Right lobe of liver (tissue), 6 donors: ENCODE measurements at regions not wholly inside any gene's neighbourhood (a gene's known extent, or its start where the extent isn't known, plus 50 kb on each side); places are given as distances from the start of the nearest gene placed in this dataset.
"Not testable (repeated sequence)": the region's sequence is repeated elsewhere in the genome, so short reads cannot be mapped to it uniquely, and the experiment has no call there.

ENCODE experiments used
- ATAC-seq, 4 donors: fragments of 200-7000 bp; cut with Tn5 transposase; one replicate each; pipeline ENCODE4 v1.9.1; 2020; ENCODE audit warnings: mild to moderate bottlenecking in 4 of 4, moderate library complexity in 4 of 4
- DNase-seq, 3 donors: peaks; one replicate each; pipeline ENCODE4 v3.0.0-alpha.2; 2020
- H3K27ac ChIP-seq, 3 donors: fragments of 200-600 bp; one replicate each; pipeline ENCODE4 v1.8.0; 2022
- H3K27me3 ChIP-seq, 2 donors: fragments of 200-600 bp; one replicate each; pipeline ENCODE4 v1.8.0; 2022
- H3K36me3 ChIP-seq, 4 donors: fragments of 200-600 bp; sonication (generic) in 1 of 4; one replicate each; pipeline versions ENCODE4 v1.5.1 to v1.8.0; 2017 to 2022; ENCODE audit warnings: control low read depth in 1 of 4
- H3K4me1 ChIP-seq, 4 donors: fragments of 200-600 bp; sonication (generic) in 1 of 4; one replicate each; pipeline versions ENCODE4 v1.5.1 to v1.8.0; 2017 to 2022; ENCODE audit warnings: control low read depth in 1 of 4
- H3K4me3 ChIP-seq, 3 donors: fragments of 200-600 bp; one replicate each; pipeline ENCODE4 v1.8.0; 2022
- H3K9me3 ChIP-seq, 4 donors: fragments of 200-600 bp; sonication (generic) in 1 of 4; one replicate each; pipeline versions ENCODE4 v1.5.1 to v1.8.0; 2017 to 2022; ENCODE audit warnings: control low read depth in 1 of 4
- POLR2A ChIP-seq: fragments of 450-650 bp; IDR thresholded peaks from one replicate; pipeline ENCODE4 v1.6.1; 2017; ENCODE audit warnings: antibody characterized with exemption, mild to moderate bottlenecking
- WGBS: methylation state at CpG from one replicate; pipeline ENCODE4 v1.1.6; 2018; ENCODE audit warnings: low coverage, low lambda C conversion rate; ENCODE audit not compliant: insufficient coverage; ENCODE audit errors: missing lambda C conversion rate; 5-methylcytosine and 5-hydroxymethylcytosine counted together
- intact Hi-C, 2 donors: fragments of 100-400 bp; cut with DNase I; formaldehyde crosslinking; loops; one replicate each; pipeline versions ENCODE4 v1.11.2 to v1.14.1; 2022
- TF ChIP-seq, protein P1 (sequence below), 4 donors: fragments of 200-600 bp in 3 of 4; fragments of 450-650 bp in 1 of 4; IDR thresholded peaks; one replicate each; pipeline versions ENCODE4 v1.5.1 to v1.8.0; 2016 to 2022; ENCODE audit warnings: antibody characterized with exemption in 4 of 4, mild to moderate bottlenecking in 2 of 4
- donor health status: DM: no; HTN: yes; CAD: no.
- donor health status: DM: no; HTN: no; CAD: no.
- donor health status: DM: no; HTN: no; CAD: no.
- donor health status: DM: no; HTN: yes; CAD: no.
- donor health status: DM: no; HTN: yes; CAD: no.

DNA sequence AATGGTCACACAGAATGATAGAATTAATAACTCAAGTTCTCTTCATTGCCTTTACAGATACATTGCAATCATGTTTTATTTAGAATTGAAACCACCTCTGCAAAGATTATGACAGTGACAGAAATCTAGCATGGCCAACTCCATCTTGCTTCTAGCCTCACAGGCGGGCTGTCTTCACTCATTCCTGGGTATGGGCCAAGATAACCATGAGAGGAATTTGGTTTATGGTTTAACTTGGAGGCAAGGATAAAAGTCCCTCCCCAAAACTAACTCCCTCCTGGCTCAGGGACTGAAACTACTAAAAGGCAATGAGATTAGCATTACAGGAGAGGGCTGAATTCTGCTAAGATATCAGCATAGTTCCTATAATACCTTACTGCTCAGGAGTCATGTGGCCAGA, 95.2 kb upstream of the CST7 start:
- Histone ChIP-seq H3K9me3 (peaks cover 0 to 4% (median 0%) of the 10 kb centered on the region in 4 donors), H3K27ac (no peak overlapping the region), H3K36me3 (no peaks in the 10 kb centered on the region), H3K4me3 (no peak overlapping the region), H3K27me3 (no peaks in the 10 kb centered on the region), H3K4me1 (no peaks in the 10 kb centered on the region)
- ATAC-seq (no peak), DNase-seq (no peak)
- intact Hi-C loops = no loop called here
- 42% methylated on average over 1 of the region's 1 CpG for whole genome bisulfite sequencing
- TF ChIP-seq, protein P1, sequence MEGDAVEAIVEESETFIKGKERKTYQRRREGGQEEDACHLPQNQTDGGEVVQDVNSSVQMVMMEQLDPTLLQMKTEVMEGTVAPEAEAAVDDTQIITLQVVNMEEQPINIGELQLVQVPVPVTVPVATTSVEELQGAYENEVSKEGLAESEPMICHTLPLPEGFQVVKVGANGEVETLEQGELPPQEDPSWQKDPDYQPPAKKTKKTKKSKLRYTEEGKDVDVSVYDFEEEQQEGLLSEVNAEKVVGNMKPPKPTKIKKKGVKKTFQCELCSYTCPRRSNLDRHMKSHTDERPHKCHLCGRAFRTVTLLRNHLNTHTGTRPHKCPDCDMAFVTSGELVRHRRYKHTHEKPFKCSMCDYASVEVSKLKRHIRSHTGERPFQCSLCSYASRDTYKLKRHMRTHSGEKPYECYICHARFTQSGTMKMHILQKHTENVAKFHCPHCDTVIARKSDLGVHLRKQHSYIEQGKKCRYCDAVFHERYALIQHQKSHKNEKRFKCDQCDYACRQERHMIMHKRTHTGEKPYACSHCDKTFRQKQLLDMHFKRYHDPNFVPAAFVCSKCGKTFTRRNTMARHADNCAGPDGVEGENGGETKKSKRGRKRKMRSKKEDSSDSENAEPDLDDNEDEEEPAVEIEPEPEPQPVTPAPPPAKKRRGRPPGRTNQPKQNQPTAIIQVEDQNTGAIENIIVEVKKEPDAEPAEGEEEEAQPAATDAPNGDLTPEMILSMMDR (IDR thresholded peaks at IDR 0.05) = no peak
- no peak for TF ChIP-seq POLR2A

DNA sequence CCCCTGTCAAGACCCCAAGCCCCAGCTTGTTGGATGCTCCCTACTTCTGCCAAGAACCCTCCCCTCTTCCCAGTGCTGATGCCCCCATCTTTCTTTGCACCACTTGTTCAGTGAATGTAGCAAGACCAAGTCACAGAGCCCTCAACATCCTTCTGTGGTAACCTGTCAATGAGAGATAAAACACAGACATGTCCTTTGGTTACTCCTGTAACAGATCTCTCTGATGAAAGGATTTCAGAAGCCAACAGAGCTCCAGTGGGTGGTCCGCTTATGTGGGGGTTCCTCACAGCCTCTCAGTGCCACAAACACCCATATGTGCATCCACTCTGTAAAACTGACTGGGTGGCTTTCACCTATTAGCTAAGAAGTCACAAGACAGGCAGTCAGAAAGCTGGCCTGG, 93.2 kb upstream of the CST7 start:
- WGBS = no CpG with 5 or more reads among the region's 1 CpG
- TF ChIP-seq, protein P1 (IDR thresholded peaks at IDR 0.05) = no peak
- no peak for TF ChIP-seq POLR2A
- DNase-seq (no peak), ATAC-seq (no peak)
- Histone ChIP-seq H3K36me3 (no peaks in the 10 kb centered on the region), H3K9me3 (peaks cover 0 to 4% (median 0%) of the 10 kb centered on the region in 4 donors), H3K4me1 (no peaks in the 10 kb centered on the region), H3K4me3 (no peak overlapping the region), H3K27ac (no peak overlapping the region), H3K27me3 (no peaks in the 10 kb centered on the region)
- intact Hi-C loops = no loop called here

DNA sequence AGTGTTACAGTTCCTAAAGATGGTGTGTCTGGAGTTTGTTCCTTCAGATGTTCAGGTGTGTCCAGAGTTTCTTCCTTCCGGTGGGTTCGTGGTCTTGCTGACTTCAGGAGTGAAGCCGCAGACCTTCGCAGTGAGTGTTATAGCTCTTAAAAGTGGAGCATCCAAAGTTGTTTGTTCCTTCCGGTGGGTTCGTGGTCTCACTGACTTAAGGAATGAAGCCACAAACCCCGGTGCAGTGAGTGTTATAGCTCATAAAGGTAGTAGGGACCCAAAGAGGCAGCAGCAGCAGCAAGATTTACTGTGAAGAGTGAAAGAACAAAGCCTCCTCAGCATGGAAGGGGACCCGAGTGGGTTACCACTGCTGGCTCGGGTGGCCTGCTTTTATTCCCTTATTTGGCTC, 90.6 kb upstream of the CST7 start:
- H3K27me3 ChIP-seq, ATAC-seq, H3K4me3 ChIP-seq, H3K4me1 ChIP-seq, intact Hi-C loops, H3K27ac ChIP-seq, H3K36me3 ChIP-seq, H3K9me3 ChIP-seq, DNase-seq: not testable (repeated sequence)
- WGBS = 85% methylated on average over 6 of the region's 9 CpGs

DNA sequence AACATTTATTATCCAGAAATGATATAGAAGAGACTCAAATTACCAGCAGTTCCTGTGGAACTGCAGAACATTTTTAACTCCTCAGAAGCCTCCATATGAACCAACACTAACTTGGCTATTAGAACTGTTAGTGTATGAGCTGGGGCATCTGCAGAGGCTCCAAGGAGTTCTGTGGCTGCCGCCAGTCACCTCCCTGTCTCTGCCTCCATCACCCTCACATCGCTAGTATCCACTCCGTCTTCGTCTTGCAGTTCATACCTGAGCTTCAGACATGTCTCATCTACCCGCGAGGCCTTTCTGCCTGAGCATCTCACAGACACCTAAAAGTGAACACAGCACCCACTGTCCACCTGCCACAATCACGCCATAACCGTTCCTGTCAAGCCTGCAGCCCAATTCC, 89.5 kb upstream of the CST7 start:
- Histone ChIP-seq H3K27ac (no peak overlapping the region), H3K4me1 (no peaks in the 10 kb centered on the region), H3K27me3 (no peaks in the 10 kb centered on the region), H3K4me3 (no peak overlapping the region), H3K36me3 (no peaks in the 10 kb centered on the region), H3K9me3 (peaks cover 0 to 2% (median 0%) of the 10 kb centered on the region in 4 donors)
- TF ChIP-seq, protein P1 (IDR thresholded peaks at IDR 0.05) = no peak
- no peak for TF ChIP-seq POLR2A
- DNase-seq (no peak), ATAC-seq (no peak)
- intact Hi-C loops = no loop called here
- WGBS = 87% methylated on average over 6 of the region's 8 CpGs

DNA sequence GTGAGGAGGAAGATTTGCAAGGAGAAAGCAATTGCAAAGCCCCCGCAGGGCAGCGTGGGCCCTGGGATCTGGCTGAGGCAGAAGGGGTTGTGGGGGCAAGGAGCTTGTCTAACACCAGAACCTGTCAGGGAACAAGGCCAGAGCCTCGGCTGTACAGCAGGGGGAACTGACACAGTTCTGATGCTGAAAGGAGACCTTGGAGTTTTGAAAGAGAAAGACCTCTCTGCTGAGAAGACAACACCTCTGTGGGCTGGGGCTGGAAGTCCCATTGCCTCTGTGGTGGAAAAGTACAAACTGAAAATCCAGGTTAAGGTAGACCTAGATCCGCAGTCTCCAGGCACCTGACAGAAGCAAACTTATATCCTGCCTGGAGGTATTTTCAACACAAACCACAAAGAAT, 86.9 kb upstream of the CST7 start:
- Histone ChIP-seq H3K4me3 (no peak overlapping the region), H3K9me3 (no peaks in the 10 kb centered on the region), H3K27me3 (no peaks in the 10 kb centered on the region), H3K36me3 (no peaks in the 10 kb centered on the region), H3K27ac (no peak overlapping the region), H3K4me1 (no peaks in the 10 kb centered on the region)
- WGBS = 89% methylated on average over 4 of the region's 4 CpGs
- ATAC-seq = no peak
- TF ChIP-seq POLR2A = no peak
- TF ChIP-seq, protein P1 (IDR thresholded peaks at IDR 0.05) = no peak
- no peak for DNase-seq
- intact Hi-C loops = no loop called here
